Left colon (tissue), 2 donors: ENCODE measurements at regions not wholly inside any gene's neighbourhood (a gene's known extent, or its start where the extent isn't known, plus 50 kb on each side); places are given as distances from the start of the nearest gene placed in this dataset.
A peak's percentile ranks its signal among the peaks of the same experiment; 100 is the strongest.

Experiments
- ATAC-seq: fragments of 200-7000 bp; cut with Tn5 transposase; one replicate; pipeline ENCODE4 v1.9.1; 2020; ENCODE audit warnings: mild to moderate bottlenecking, moderate library complexity
- DNase-seq, 2 donors: peaks; one replicate each; pipeline ENCODE4 v3.0.0-alpha.2; 2020
- intact Hi-C, 2 donors: fragments of 100-400 bp; cut with DNase I in 1 of 2; cut with micrococcal nuclease in 1 of 2; formaldehyde crosslinking; loops; one replicate each; pipeline versions ENCODE4 v1.11.2 to v1.14.0; 2022; cut with DNase I, micrococcal nuclease
- donor health status: DM: no; HTN: no; CAD: no.
- donor health status: DM: yes; HTN: yes; CAD: no.

DNA sequence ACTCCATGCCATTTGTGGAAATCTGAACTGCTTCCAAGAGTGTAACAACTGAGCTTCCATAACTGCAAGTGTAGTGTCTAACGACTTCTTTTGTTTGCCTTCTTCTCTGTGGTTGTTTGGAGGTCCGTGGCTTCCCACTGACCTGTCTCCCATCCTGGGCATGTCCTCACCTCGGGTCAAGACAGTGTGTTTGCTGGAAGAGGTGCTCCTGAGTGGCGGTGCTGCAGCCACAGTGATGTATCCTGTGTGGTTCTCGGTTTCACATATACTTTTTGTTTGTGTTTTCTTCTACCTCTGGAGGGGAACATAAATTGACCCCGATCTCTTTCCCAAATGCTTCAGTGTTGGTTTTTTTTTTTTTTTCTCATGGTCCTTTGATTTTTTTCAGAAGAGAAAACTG, 84.7 kb upstream of the NPVF start:
- DNase-seq: no peak
- ATAC-seq: no peak
- intact Hi-C loops: no loop called here

GRCh38 chr7:25313526-25313925, 85.2 kb upstream of the NPVF start:
- no peak for ATAC-seq
- no peak for DNase-seq
- intact Hi-C loops: no loop called here

DNA sequence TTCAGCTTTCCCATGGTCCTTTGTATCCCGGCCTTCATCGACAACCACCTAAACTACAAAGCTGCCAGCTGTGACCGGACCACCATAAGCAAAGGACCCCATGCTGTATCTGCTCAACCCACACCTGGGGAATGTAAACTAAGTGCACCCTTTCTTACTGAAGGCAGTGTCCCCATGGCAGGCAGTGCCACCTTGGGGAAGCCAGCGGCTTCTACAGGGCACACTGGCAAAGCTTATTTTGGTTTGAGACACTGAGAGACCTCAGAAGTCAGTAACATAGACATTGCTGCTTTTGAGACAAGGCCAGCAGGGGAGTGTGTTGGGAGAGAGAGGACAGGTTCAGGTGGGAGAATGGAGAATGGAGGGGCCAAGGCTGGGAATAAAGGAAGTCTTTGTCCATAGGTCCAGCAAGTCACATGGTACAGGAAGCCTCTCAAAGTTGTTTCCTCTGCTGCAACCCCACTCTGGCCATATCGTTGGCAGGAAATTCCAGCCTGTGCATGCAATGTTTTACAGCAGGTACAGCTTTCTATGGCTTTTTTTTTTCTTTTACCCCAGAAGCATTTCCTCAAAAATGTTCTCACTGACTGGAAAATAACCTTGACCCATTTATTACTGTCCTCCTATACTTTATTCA, 85.9 kb upstream of the NPVF start:
- peak; percentile 24 to 49 for DNase-seq
- intact Hi-C loops: no loop called here
- ATAC-seq: peak; percentile 69

DNA sequence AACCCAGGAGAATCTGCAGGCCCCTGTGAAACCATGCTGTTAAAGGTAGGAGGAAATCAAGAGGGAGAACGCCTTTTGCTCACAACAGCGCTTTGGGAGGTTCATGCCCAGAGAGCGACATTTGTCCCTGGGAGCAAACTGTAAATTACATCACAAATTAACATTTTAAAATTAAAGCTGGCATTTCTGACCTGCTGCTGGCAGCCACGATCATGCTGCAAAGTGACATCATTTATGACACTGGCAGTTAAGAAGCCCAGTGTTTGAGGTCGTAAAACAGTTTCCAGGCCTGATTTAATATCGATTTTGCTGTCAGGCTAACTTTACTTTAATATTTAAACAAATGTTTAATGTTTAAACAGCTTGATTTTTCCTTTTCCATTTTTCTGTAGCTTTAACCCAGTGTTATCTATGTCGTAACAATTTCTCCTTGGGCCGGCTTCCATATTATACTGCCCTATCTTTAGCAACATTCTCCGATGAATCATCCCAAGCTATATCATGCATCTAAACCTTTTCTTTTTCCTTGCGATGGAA, 86.5 kb upstream of the NPVF start:
- peak; percentile 32 to 53 for DNase-seq
- peak; percentile 77 for ATAC-seq
- intact Hi-C loops: no loop called here

DNA sequence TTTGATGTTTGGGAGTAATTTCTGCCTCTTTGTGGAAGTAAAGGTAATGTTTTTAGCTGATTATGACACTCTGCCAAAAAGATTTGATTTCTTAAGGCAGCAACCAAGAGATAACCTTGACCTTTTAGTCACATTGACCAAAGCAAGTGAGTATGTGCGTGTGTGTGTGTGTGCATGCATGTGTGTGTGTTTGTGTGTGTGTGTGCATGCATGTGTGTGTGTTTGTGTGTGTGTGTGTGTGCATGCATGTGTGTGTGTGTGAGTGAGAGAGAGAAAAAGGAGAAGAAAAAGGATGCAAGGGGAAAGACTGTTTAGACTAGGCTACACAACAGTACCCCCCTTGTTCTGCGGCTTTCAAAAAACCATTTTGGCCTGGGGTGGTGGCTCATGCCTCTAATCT, 88.1 kb upstream of the NPVF start:
- ATAC-seq (no peak), DNase-seq (no peak)
- intact Hi-C loops: no loop called here

DNA sequence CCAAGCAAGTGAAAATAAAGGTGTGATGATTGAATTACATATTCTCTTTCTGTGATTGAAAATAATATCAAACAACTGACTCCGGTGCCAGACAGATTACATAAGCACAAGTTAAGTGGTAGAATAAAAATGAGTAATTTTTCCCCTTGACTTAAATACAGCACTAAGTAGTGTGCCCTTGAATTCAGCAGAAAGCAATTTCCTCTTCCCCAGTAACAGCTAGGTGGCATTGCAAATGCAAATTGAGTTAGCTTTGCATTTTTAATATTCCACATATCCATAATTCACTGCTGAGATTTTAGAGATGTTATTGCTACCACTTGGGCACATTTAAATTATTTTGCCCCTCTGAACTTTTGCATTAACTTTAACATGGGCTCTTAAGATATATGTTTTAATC, 89.8 kb upstream of the NPVF start:
- intact Hi-C loops: no loop called here
- no peak for ATAC-seq
- DNase-seq: no peak

DNA sequence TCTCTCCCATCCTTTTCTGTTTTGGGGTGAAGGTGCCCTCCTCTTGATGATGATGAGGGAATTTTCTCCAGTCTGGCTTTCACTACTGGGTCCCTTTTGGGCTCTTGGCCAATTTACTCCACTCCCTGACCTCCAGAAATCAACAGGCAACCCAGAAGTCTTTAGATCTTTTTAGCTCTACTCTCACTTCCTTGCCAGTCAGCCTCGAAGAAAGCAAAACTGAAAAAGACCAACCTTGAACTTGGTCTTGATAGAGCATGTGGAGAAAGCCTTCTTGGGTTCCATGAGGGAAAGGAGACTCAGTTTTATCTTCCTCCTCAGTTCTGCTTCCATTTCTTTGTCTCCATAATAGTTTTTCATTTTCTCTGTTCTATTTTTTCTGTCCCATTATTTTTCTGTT, 91.4 kb upstream of the NPVF start:
- DNase-seq (no peak), ATAC-seq (no peak)
- intact Hi-C loops: no loop called here

DNA sequence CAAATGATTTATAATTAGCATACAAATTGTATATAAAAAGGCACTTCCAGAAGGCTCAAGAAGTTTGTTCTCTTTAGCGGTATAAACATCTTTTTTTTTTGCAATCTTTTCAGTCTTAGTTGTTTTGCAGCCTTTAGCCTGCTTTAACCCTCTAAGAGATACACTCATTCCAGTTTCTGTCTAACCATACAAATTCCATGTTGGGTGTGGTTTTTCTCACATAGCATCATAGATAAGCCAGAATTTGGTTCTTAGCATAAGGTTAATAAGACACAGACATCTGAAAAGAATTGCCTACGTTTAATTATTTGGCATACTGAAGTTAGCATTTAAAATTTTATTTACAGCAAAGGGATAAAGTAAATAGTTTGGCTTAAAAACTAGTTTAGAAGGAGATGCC, 92.5 kb upstream of the NPVF start:
- intact Hi-C loops: no loop called here
- DNase-seq: no peak
- no peak for ATAC-seq

DNA sequence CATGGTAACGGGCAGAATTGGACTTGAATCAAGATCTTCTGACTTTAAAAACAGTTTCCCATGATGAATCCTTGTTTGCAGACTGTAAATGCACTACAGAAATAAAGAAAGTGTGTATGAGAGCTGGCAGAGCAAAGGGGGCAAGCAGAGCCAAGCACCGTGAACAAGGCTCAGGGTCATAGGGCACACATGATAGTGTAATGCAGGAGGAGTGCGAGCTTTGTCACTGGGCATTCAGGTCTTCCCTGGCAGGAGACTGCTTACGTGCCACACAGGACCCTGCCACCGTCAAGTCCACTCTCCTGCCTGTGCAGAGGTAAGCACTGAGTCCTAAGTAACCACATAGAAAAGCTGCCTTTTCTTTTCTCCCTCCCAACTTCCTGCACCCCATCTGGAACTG, 93.1 kb upstream of the NPVF start:
- intact Hi-C loops: no loop called here
- ATAC-seq: peak; percentile 37
- no peak for DNase-seq

DNA sequence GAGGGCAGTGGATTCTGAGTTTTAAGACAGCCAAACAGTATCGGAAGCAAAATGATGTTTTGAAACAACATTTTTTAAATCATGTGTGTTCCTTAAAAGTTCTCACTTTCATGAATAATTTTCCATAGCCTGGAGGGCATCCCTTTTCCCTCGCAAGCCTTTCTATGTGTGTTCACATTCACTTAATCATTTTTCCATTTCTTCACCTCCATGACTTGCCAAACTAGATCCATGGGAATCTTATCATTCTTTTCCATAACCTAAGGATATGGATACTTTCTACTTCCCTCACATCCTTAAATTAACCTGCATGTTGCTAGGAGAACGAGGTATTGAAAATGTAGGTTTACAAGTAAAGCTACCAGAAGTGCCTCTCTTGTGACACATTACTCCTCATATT, 94.2 kb upstream of the NPVF start:
- no peak for ATAC-seq
- intact Hi-C loops: no loop called here
- no peak for DNase-seq

GRCh38 chr7:25325186-25325757, 97.0 kb upstream of the NPVF start:
- ATAC-seq: no peak

GRCh38 chr7:25326501-25327156, 98.3 kb upstream of the NPVF start:
- intact Hi-C loops: no loop called here
- DNase-seq (no peak), ATAC-seq (no peak)

More at GRCh38 chr7:25325186-25325757, 97.0 kb upstream of the NPVF start:
- no peak for DNase-seq
- intact Hi-C loops: no loop called here

GRCh38 chr7:25329815-25330214, 101.5 kb upstream of the NPVF start:
- intact Hi-C loops: no loop called here
- DNase-seq (no peak), ATAC-seq (no peak)

- ATAC-seq (peak; percentile 47), DNase-seq (no peak)
- intact Hi-C loops: no loop called here
Observed at GRCh38 chr7:25333296-25333928, 105.1 kb upstream of the NPVF start.

GRCh38 chr7:25347360-25348066, 119.2 kb upstream of the NPVF start:
- ATAC-seq: peak; percentile 30
- no peak for DNase-seq
- intact Hi-C loops: no loop called here

- intact Hi-C loops: no loop called here
- ATAC-seq (no peak), DNase-seq (no peak)
Observed at GRCh38 chr7:25348104-25348503, 119.8 kb upstream of the NPVF start.

- intact Hi-C loops: no loop called here
- no peak for DNase-seq
Observed at GRCh38 chr7:25349283-25350017, 121.2 kb upstream of the NPVF start.

DNA sequence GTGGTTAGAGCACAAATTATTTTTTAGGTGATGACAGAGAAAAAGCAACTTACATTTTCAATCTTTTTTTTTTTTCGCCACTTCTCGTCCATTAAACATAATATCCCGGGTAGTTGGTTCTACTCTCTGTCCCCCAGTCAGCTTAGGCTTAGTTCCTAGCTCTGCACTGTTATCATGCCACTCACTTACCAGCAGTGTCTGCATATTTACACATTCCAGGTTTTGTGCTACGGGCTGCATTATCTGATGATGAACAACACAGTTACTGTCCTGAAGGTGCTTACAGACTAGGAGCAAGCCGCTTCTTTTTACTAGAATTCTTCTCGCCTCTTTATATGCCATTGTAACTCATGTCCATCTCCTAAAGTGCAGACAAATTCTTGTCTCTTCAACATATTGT, 121.8 kb upstream of the NPVF start:
- no peak for DNase-seq
- intact Hi-C loops: no loop called here
- no peak for ATAC-seq

More at GRCh38 chr7:25349283-25350017, 121.2 kb upstream of the NPVF start:
- peak; percentile 91 for ATAC-seq

GRCh38 chr7:25351761-25352160, 123.5 kb upstream of the NPVF start:
- DNase-seq (no peak), ATAC-seq (peak; percentile 82)
- intact Hi-C loops: no loop called here
